RWPE2 (cell line): ENCODE measurements at regions not wholly inside any gene's neighbourhood (a gene's known extent, or its start where the extent isn't known, plus 50 kb on each side); places are given as distances from the start of the nearest gene placed in this dataset.

Experiments
- ATAC-seq: fragments of 200-7000 bp; cut with Tn5 transposase; 3 replicates; pipeline ENCODE4 v1.9.1; 2021; ENCODE audit warnings: low read depth
- DNase-seq: peaks from one replicate; pipeline ENCODE4 v3.0.0-alpha.2; 2020; ENCODE audit warnings: low spot score
- H3K27ac ChIP-seq: fragments of 450-650 bp; 2 replicates; pipeline ENCODE4 v1.5.1; 2017; ENCODE audit warnings: mild to moderate bottlenecking; ENCODE audit not compliant: poor library complexity, severe bottlenecking
- H3K27me3 ChIP-seq: fragments of 250-450 bp; sonication (Bioruptor Pico); 2 replicates; pipeline ENCODE4 v1.5.1; 2021; ENCODE audit warnings: mild to moderate bottlenecking, moderate library complexity; ENCODE audit not compliant: insufficient read depth, poor library complexity, severe bottlenecking
- H3K36me3 ChIP-seq: fragments of 250-450 bp; sonication (Bioruptor Pico); 2 replicates; pipeline ENCODE4 v1.5.1; 2020; ENCODE audit warnings: low read depth, mild to moderate bottlenecking, moderate library complexity
- H3K4me1 ChIP-seq: fragments of 250-450 bp; sonication (Bioruptor Pico); 2 replicates; pipeline ENCODE4 v1.5.1; 2021; ENCODE audit warnings: mild to moderate bottlenecking, moderate library complexity; ENCODE audit not compliant: insufficient read depth, poor library complexity, severe bottlenecking
- H3K4me3 ChIP-seq: fragments of 250-450 bp; sonication (Bioruptor Pico); 2 replicates; pipeline ENCODE4 v1.5.1; 2021; ENCODE audit warnings: mild to moderate bottlenecking, moderate library complexity; ENCODE audit not compliant: severe bottlenecking
- H3K9me3 ChIP-seq: fragments of 250-450 bp; sonication (Bioruptor Pico); 2 replicates; pipeline ENCODE4 v1.5.1; 2021; ENCODE audit warnings: mild to moderate bottlenecking, moderate library complexity; ENCODE audit not compliant: severe bottlenecking
- TF ChIP-seq, protein P1 (sequence below): fragments of 450-650 bp; IDR thresholded peaks from one replicate; pipeline ENCODE4 v1.5.1; 2017; ENCODE audit warnings: mild to moderate bottlenecking, moderate library complexity; ENCODE audit not compliant: poor library complexity, severe bottlenecking

- ATAC-seq, result no peak
- Histone ChIP-seq H3K36me3 (no peaks in the 10 kb centered on the region), H3K4me3 (no peak overlapping the region), H3K27ac (no peak overlapping the region), H3K27me3 (no peaks in the 10 kb centered on the region), H3K4me1 (no peaks in the 10 kb centered on the region), H3K9me3 (no peaks in the 10 kb centered on the region)
- TF ChIP-seq, protein P1, sequence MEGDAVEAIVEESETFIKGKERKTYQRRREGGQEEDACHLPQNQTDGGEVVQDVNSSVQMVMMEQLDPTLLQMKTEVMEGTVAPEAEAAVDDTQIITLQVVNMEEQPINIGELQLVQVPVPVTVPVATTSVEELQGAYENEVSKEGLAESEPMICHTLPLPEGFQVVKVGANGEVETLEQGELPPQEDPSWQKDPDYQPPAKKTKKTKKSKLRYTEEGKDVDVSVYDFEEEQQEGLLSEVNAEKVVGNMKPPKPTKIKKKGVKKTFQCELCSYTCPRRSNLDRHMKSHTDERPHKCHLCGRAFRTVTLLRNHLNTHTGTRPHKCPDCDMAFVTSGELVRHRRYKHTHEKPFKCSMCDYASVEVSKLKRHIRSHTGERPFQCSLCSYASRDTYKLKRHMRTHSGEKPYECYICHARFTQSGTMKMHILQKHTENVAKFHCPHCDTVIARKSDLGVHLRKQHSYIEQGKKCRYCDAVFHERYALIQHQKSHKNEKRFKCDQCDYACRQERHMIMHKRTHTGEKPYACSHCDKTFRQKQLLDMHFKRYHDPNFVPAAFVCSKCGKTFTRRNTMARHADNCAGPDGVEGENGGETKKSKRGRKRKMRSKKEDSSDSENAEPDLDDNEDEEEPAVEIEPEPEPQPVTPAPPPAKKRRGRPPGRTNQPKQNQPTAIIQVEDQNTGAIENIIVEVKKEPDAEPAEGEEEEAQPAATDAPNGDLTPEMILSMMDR, result no peak
- no peak for DNase-seq
Measured at GRCh38 chr2:133918141-133918540, 335.7 kb upstream of the MGAT5 start.

GRCh38 chr2:133919285-133919684, 334.6 kb upstream of the MGAT5 start:
- H3K27ac ChIP-seq, result no peak overlapping the region
- H3K9me3 ChIP-seq, result no peaks in the 10 kb centered on the region
- no peak overlapping the region for H3K4me3 ChIP-seq
- no peaks in the 10 kb centered on the region for H3K4me1 ChIP-seq
- no peaks in the 10 kb centered on the region for H3K27me3 ChIP-seq
- ATAC-seq, result no peak
- no peak for DNase-seq
- no peaks in the 10 kb centered on the region for H3K36me3 ChIP-seq
- TF ChIP-seq, protein P1, result no peak

DNA sequence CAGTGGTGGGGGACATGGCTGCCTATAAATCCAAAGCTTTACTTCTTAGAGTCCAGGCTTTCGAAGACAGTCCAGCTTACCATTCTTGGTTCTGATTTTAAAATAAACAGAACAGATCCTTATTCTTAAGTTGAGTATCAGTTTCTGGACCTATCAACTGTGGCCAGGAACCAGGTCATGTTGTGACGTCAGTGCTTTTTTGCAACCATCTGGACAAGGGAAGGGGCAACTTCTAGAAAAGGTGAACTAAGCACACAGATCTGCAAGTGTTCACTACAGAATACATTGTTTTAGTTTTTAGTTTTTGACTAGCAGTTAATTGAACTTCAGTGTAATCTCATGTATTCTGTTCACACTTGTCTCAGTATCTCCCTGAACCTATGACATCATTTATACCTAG, 326.0 kb upstream of the MGAT5 start:
- TF ChIP-seq, protein P1, result no peak
- H3K4me1 ChIP-seq, result no peaks in the 10 kb centered on the region
- no peak overlapping the region for H3K4me3 ChIP-seq
- H3K9me3 ChIP-seq, result no peaks in the 10 kb centered on the region
- ATAC-seq (no peak), DNase-seq (no peak)
- H3K27ac ChIP-seq, result no peak overlapping the region
- peaks cover 12% of the 10 kb centered on the region for H3K27me3 ChIP-seq
- no peaks in the 10 kb centered on the region for H3K36me3 ChIP-seq

GRCh38 chr2:133936096-133936495, 317.8 kb upstream of the MGAT5 start:
- Histone ChIP-seq H3K4me1 (no peaks in the 10 kb centered on the region), H3K4me3 (no peak overlapping the region), H3K27me3 (peaks cover 8% of the 10 kb centered on the region), H3K9me3 (no peaks in the 10 kb centered on the region), H3K27ac (no peak overlapping the region), H3K36me3 (no peaks in the 10 kb centered on the region)
- no peak for DNase-seq
- TF ChIP-seq, protein P1, result no peak
- no peak for ATAC-seq

- DNase-seq, result no peak
- H3K9me3 ChIP-seq, result no peaks in the 10 kb centered on the region
- H3K36me3 ChIP-seq, result no peaks in the 10 kb centered on the region
- TF ChIP-seq, protein P1, result no peak
- H3K4me1 ChIP-seq, result no peaks in the 10 kb centered on the region
- no peak overlapping the region for H3K27ac ChIP-seq
- H3K4me3 ChIP-seq, result no peak overlapping the region
- ATAC-seq, result no peak
- peaks cover 8% of the 10 kb centered on the region for H3K27me3 ChIP-seq
Measured at GRCh38 chr2:133936601-133937000, 317.3 kb upstream of the MGAT5 start.
